ENCODE measurements at regions not wholly inside any gene's neighbourhood (a gene's known extent, or its start where the extent isn't known, plus 50 kb on each side); places are given as distances from the start of the nearest gene placed in this dataset.
"Not testable (repeated sequence)": the region's sequence is repeated elsewhere in the genome, so short reads cannot be mapped to it uniquely, and the experiment has no call there.

DNA sequence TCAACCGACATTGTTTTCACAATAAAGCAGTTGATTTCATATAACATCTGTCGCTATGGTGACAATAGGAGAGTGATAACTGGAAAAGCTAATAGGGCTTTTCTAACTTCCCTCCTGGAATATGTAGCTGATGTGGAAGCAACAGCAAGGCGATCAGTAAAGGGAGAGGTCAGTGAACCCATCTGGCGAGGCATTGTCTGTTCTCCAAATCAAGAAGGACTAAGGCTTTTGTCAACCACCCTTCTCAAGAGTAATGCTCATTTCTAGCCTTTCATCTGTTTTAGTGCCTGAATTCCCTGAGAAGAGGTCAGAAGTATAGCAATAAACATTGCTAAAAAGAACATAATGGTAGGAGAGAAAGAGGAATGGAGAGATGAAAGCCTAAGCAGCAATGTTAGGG is 201.3 kb downstream of the AKAP7 start:
- no peak for DNase-seq

DNA sequence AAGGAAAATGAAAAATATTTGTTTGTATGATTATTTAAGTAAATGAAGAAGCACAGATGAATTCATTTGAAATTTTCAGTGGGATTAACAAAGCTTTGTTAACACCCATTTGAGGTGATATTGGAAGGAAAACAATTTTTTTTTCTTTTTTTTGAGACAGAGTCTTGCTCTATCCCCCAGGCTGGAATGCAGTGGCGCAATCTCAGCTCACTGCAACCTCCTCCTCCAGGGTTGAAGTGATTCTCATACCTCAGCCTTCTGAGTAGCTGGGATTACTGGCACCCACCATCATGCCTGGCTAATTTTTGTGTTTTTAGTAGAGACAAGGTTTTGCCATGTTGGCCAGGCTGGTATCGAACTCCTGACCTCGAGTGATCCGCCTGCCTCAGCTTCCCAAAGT is 211.6 kb downstream of the AKAP7 start:
- not testable (repeated sequence) for DNase-seq

DNA sequence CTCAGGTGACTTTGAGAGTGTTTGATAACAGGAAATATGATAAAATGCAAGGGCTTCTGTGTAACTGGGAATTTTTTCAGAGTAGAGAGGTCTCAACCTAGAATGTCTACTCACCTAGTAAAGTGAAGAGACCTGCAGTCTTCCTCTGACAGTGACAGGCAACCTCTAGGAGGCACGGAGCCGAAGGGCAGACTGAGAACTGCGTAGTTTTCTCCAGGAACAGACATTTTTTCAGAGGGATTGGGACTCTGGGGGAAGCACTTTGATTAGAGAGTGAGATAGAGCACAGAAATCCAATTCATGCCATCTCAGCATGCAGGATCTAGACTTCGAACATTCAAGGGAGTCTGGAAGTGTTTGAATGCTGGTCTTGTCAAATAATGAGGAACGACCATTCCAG is 213.3 kb downstream of the AKAP7 start:
- no peak for DNase-seq

DNA sequence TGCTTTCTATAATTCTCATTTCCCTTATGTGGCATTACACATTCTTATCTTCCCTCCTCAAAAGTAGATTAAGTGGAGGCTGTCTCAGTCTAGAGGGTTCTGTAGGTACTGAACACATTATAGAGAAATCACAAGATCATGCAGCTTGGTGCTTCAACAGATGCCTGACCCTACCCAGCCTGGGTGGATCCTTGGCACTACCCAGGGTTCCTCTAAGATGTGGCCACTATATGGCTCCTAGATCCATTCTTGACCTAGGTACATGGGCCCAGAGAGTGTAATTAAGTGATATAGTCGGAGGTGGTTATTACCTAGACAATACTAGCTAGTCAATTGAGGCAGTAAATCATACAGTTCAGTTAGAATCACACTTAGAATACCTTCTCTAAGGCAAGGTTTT is 213.9 kb downstream of the AKAP7 start:
- no peak for DNase-seq

DNA sequence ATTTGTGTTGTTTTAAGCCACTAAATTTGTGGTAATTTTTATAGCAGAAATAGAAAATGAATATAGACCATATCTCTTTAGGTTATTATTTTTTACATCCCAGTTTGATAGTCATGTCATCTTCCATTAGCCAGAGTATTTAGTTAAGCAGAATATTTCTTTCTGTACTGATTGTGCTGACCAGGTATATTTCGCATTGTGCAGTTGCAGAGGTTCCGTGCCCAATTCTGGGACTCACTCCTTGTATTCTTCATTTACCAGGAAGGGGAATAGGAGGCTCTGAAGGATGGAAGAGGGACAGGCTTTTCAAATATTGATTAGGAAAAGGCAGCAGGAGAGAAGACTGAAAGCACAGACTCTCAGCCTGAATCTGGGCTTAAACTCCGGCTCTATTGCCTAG is 217.8 kb downstream of the AKAP7 start:
- DNase-seq, result no peak

DNA sequence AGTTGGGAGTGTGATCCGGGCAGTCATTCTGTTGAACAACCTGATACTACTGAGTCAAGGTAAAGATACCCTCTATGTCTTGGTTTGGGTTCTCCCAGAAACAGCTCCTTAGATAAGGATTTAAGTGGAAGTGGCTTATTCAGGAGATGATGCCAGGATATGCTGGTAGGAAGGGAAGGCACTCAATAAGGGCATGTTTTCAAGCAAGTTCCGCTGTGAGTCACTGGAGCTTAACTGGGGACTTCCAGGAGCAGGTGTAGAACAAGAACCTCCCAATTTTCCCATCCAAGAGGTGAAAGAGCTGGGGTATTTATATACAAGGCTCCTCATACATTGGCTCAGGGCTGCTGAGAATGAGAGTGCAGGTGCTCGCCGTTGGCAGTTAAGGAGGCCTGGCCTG is 218.6 kb downstream of the AKAP7 start:
- no peak for DNase-seq

DNA sequence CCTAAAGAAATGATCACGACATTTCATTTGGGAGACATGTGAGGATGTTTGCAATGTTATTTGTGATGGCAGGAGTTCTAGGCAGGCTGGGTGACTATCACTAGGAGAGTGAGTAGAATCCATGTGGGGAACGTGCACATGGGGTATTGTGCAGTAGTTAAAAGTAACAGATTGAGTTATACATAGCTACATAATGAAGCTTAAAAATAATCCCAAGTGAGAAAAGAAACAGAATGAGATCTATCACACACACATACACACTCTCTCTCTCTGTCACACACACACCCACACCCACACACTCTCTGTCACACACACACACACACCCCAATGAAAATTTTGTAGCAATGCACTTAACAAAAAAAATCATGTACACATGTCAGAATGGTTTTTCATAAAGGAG is 218.7 kb upstream of the ARG1 start:
- DNase-seq, result no peak

DNA sequence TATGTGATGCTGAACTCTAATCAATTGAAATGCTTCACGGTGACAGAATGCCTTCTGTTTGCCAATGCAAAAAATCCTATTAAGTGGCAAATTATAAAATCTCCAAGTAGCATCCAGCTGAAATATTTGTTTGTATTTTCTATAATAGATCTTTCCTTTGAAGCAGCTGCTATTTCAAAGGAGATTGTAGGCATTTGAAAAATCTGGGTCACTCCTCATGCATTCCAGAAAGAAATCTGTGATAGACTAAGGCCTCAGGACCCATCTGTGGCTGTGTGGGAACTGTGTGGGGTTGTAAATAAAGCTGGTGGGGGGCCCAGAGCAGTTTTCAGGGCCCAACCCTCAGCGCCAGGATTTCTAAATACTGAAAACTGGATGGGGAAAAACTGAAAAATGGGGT is 216.9 kb upstream of the ARG1 start:
- no peak for DNase-seq

DNA sequence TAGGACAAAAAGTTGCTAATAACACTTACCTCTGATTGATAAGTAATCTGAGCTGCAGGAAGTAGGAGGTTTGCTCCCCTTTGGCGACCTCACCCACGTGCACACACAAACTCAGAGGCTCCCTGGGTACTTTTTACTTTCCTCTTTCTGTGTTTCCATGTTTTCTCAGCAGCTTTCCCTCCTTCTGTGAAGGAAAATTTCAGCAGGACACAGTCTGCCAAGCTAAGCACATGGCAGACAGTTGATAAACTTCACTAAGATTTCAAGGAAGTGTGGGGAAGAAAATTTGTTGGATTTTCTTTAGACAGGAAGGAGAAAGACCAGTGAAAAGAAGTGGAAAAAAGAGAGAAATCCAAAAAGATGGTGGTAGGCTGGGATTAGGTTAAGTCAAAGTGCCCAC is 215.5 kb upstream of the ARG1 start:
- DNase-seq, result no peak

DNA sequence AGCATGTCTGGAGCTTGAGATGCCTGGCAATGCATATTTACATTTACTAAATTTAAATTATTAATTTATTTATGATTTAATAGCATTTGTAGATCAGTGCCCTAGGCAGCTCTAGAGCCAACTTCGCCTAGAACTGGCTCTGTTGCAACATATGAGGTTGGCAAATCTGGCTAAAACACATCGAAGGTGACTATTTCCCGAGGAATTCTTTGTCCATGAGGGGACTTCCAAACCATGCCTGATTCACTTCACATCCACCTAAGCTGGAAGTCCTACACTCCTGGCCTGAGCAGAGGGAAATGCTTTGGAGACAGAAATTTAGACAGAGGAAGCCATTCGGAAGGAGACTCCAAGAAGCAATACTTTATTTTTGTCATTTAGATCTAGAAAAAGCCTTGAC is 211.0 kb upstream of the ARG1 start:
- DNase-seq, result no peak

DNA sequence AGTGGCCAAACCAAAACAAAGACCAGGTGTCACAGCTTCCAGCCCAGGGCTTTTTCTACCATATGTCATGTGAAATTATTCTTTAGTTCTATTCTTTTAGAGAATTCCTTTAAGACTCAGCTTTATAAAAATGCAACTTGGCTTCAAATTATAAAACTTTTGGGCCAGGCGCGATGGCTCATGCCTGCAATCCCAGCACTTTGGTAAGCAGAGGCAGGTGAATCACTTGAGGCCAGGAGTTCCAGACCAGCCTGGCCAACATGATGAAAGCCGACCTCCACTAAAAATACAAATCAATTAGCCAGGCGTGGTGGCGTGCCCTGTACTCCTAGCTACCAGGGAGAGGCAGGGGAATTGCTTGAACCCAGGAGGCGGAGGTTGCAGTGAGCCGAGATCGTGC is 210.3 kb upstream of the ARG1 start:
- DNase-seq, result no peak

DNA sequence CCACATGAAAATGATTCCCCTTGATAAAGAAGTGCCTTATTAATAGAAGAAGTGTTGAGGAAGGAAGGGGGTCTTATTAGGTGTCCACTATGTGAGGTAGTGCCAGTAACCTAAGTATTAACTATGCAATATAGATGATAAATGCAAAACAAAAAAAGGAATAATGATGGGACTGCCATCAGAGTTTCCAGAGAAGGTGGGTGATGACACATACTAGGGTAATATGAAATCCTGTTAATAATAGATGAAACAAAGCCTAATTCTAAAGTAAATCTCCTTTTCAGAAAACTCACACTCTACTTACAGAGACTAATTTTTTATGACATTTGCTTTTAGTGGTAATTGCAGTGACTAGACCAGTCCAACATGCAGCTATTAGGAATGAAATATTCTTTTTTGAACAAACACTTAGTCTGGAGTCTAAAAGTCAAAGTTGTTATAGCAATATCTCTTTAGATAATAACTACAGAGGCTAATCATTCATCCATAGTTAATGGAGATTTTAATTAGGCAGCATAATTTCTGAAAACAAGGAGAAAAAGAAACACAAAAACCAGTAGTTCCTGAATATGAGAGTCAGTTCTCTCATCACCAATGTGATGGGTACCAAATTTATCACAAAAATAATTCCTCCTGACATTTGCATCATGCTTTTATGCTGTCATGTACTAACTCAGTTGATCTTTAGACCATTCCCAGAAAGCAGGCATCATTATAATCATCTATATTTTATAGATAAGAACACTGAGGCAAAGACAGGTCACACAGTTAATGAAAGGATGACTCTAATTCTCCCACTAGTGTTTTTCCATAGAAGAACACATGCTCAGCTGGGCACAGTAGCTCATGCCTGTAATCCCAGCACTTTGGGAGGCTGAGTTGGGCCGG is 208.8 kb upstream of the ARG1 start:
- DNase-seq, result no peak

DNA sequence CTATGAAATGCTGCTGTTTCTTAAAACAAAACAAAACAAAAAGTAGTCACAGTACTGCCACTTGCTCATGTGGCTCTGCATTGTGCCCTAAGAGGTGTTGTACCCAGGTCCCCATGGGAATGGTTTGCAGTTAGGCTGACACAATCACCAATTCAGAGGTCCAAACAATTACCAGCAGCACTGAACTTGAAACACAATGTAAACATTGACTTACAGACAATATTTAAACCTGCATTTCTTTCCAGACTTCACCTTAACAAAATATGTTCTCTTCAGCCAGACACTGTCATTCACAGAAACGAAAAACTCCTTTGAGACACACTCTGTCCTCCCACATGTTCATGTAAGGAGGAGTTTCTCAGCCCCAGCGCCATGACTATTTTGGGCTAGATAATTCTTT is 206.8 kb upstream of the ARG1 start:
- no peak for DNase-seq

DNA sequence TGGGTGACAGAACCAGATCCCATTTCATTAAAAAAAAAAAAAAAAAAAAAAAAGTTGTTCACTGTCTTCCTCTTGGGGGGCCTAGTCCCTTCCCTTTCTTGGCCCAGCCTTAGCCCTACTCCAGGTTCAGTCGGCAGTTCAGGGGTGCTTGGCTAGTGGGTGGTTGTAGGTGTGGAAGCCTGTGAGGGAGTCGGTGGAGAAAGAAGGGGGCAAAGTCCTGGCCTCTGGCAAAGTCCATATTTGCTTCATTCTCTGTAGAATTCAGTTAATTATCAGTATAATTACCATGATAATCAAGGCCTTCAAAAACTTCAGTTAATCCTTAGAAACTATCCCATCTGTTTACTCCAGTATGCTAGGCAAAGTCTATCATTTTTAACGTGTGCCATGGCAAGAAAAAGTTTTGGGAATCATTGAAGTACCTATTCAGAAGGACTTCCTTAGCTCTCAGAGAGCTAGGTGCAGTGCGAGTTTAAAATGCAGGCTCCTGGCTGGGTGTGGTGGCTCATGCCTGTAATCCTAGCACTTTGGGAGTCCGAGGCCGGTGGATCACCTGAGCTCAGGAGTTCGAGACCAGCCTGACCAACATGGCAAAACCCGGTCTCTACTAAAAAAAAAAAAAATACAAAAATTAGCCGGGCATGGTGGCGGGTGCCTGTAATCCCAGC is 205.7 kb upstream of the ARG1 start:
- no peak for DNase-seq

DNA sequence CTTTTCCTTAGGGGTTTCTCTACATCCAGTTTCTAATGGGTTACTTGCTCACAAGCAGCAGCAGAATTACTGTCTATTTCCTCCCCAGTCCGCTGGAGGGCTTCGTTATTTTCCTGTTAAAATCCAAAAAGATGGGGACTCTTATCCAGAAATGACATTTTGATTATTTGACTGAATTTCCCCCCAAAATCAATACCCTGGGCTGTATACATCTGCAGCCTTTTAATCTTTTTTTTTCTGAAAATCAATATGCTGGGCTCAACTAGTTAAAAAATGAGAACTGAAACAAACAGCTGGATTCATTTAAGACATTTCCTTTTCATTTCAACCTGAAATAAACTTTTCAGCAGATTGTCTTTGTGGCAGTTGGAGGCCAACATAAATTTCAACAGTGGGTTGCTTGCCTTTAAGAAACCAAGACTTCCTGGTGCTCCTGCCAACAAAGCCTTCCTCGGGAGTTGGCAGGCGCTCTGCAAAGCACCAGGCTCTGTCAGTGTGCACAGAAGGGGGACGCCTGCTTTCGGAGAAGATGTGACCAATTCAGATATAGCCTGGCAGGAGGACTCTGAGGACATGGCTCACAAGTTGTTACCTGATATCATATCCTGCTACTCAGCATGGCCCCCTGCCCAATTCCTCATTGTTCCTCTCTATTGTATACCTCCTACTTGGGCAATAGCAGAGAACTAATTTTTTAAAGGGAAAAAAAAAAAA is 204.7 kb upstream of the ARG1 start:
- peak; percentile 47 for DNase-seq

DNA sequence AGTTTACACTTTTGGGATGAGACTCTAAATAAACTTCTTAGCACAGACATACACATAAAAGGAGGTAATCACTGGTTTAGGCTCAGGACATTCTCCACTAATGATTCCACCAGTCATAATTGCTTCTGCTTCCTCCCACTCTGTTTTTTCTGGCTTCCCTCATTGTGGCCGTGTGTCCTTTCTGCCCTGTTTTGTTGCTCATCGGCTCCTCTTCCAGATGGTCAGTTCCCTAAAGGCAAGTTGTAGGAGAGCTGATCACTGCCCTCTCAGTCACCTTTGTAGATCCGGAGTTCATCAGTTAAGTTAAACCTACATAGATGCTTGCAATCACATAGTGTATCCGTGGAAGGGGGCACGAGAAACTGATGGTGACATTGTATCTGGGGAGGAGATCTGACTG is 200.5 kb upstream of the ARG1 start:
- DNase-seq, result no peak

DNA sequence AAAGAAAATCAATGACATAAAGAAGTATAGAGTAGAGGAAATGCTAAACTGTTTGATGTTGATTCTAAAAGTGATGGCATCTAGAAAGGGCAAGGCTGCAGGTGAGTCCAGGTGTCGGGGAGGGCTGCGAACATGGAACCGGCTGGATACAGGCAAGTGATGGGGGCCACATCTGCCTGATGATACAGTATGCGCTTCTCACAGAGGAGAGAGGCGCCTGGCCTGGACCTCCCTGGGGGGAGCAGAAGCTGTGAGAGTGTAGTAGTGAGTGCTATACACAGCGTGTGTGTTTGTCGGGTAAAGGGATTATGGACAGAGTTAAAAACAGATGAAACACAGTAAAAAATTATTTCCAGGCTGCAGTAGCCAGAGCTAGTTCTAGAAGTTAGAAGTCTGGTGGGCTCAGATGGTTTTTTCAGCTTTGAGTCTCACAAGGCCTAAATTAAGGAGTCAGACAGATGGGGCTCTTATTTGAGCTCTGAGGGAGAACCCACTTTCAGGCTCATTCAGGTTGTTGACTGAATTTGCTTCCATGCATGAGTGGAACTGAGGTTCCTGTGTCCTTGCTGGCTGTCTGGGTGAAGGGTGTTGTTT is 195.8 kb upstream of the ARG1 start:
- no peak for DNase-seq

DNA sequence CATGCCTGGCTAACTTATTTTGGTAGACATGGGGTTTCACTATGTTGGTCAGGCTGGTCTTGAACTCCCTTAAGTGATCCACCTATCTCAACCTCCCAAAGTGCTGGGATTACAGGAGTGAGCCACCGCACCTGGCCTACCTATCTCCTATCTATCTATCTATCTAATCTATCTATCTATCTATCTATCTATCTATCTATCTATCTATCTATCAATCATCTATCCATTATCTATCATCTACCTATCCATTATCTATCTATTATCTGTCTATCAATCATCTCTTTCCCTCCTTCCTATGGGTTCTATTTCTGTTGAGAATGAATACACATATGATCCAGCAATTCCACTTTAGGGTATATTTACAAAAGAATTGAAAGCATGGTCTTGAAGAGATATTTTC is 194.2 kb upstream of the ARG1 start:
- no peak for DNase-seq

DNA sequence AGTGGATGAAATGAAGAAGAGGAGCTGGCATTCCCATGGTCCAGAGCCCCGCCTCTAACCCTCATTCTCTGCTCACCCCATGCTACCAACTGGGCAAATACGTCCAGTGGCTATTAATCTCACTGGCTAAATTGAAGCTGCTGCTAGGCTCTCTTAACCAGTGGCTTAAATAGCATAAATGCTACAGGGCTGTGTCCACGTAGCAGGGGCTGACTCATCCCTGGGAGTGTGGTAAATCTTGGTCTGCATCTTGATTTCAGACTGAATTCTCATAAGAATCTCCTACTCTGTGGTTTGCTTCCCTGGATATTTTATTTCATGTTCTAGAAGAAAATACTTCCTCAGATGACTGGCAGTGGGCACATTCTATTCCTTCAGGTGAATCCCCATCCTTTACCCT is 193.1 kb upstream of the ARG1 start:
- DNase-seq, result no peak

DNA sequence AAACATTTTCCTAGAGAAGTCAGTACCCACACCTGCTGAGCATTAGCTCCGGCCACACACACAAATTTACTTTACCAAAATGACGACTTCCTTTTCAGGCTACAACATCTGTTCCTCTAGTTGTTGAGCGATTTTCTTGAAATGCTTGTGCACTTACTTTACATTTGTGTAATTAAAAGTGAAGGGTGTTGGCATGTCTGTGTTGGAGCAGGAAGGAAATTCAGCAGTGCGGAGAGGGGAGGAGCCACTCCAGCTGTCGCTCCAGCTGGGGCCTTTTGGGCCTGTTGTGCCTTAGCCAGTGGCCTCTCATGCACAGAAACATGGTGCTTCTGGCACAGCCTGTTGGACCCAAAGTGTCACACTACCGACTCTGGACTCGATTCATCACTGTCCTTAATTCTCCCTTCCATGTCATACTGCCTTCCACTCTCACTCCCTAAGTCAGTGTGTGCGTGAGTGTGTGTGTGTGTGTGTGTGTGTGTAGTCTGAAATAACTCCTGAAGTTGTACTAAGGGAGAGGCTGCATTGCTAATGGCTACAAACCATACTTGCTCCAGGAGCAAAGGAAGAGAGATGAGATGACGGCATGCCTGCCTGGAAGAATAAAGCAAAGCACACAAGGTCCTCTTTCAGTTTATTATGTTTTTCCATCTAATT is 191.8 kb upstream of the ARG1 start:
- peak; percentile 11 for DNase-seq

DNA sequence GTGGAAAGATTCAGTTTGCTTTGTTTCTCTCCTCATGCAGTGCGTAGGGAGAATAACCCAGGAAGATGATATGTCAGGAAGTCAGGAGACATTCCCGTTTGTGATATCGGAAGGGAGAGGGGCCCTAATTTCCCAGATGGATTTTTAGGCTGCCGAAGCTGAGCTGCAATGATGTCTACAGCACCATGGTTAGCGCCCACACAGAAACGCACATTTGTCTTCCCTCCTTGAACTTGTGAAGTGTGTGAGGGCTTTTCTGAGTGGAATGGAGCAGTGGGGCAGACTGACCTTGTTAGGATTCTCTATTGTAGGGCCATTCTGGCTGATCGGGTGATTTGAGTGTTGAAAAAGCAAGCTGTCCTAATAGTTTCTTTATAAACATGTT is 191.3 kb upstream of the ARG1 start:
- no peak for DNase-seq

DNA sequence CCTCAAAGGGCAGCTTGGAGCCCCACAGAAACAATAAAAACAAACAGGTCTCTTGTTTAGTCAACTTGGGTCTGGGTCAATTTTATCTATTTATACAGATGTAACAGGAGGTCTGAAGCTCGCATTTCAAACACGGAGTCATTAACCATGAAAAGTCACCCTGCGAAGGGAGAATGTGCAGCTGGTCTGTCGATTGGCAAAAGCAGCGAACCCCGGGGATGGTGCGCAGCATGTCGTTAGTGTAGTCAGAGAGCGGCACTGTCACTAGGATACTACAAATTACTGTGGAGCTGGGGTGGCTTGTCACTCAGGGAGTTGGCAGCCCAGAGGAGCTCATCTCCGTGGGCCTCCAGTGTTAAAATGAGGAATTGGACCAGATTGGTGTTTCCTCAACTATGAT is 190.4 kb upstream of the ARG1 start:
- no peak for DNase-seq
